ENCODE measurements at regions not wholly inside any gene's neighbourhood (a gene's known extent, or its start where the extent isn't known, plus 50 kb on each side); places are given as distances from the start of the nearest gene placed in this dataset.
A peak's percentile ranks its signal among the peaks of the same experiment; 100 is the strongest.

DNA sequence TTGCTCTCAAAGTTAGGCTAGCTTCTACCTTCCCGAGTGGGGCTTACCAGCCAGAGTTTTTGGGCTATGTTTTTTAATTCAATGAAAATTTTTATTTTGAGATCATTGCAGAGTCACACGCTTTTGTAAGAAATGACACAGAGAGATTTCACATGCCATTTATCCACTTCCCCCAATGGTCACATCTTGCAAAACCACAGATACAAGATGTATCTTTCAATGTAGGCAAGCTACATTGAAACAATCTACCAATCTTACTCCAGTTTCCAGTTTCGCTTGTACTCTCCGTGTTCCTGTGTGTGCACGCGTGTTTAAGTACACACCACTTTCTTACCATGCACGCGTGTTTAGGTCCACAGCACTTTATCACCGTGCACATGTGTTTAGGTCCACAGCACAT lies 89.4 kb upstream of the LEP start:
- DNase-seq (ENCODE audit: low spot score), result no peak
- no peak overlapping the region for H2BK120ac ChIP-seq (ENCODE audit: low read depth, low read length)
- H4K8ac ChIP-seq (ENCODE audit: low read depth, low read length), result no peak overlapping the region
- whole genome bisulfite sequencing, 2 donors (ENCODE audit: extremely low coverage in 2 of 2, insufficient read length in 2 of 2, insufficient replicate concordance in 1 of 2), result no CpG with 5 or more reads among the region's 9 CpGs
- H3K23ac ChIP-seq (ENCODE audit: low read depth, low read length, poor library complexity), result no peak overlapping the region
- H4K91ac ChIP-seq (ENCODE audit: low read depth, low read length, poor library complexity), result no peak overlapping the region
- H2BK12ac ChIP-seq (ENCODE audit: low read length), result no peak overlapping the region
- H3K4me3 ChIP-seq (ENCODE audit: low read length in 2 of 2), result no peak overlapping the region
- H3K4me1 ChIP-seq (ENCODE audit: control insufficient read depth in 2 of 2, insufficient read depth in 1 of 2, low read depth in 1 of 2, low read length in 2 of 2), result peaks cover 12 to 14% of the 10 kb centered on the region in 2 donors
- no peak overlapping the region for H3K4me2 ChIP-seq (ENCODE audit: insufficient read depth, low read length, poor library complexity, severe bottlenecking)
- no peaks in the 10 kb centered on the region for H3K79me1 ChIP-seq (ENCODE audit: low read depth, low read length)
- no peak overlapping the region for H2BK15ac ChIP-seq (ENCODE audit: low read length)
- H3K18ac ChIP-seq (ENCODE audit: low read length), result no peak overlapping the region
- H3K27ac ChIP-seq (replicated peaks; ENCODE audit: low read length), result no peak overlapping the region
- no peak overlapping the region for H2AFZ ChIP-seq (ENCODE audit: low read length)
- no peaks in the 10 kb centered on the region for H3K36me3 ChIP-seq (replicated peaks in 1 of 2; ENCODE audit: control insufficient read depth in 2 of 2, insufficient read depth in 2 of 2, low read length in 2 of 2)
- no peak overlapping the region for H3K14ac ChIP-seq (ENCODE audit: low read length)
- H3K4ac ChIP-seq (ENCODE audit: low read length), result no peak overlapping the region
- peaks cover 0 to 30% (median 2%) of the 10 kb centered on the region in 3 experiments for H3K27me3 ChIP-seq (ENCODE audit: control insufficient read depth in 3 of 3, insufficient read depth in 3 of 3, low read depth in 1 of 3, low read length in 3 of 3)
- H3K9ac ChIP-seq (ENCODE audit: low read depth, low read length, poor library complexity), result no peak overlapping the region
- no peaks in the 10 kb centered on the region for H3K9me3 ChIP-seq (replicated peaks in 1 of 2; ENCODE audit: control insufficient read depth in 2 of 2, insufficient read depth in 1 of 2, low read depth in 1 of 2, low read length in 2 of 2)
- no peak overlapping the region for H2BK5ac ChIP-seq (ENCODE audit: low read length)
- H2AK5ac ChIP-seq (ENCODE audit: low read depth, low read length), result no peak overlapping the region

- H3K36me3 ChIP-seq (replicated peaks in 1 of 2; ENCODE audit: control insufficient read depth in 2 of 2, insufficient read depth in 2 of 2, low read length in 2 of 2), result no peaks in the 10 kb centered on the region
- no peak overlapping the region for H2BK15ac ChIP-seq (ENCODE audit: low read length)
- no peak overlapping the region for H3K4ac ChIP-seq (ENCODE audit: low read length)
- peaks cover 0 to 41% (median 2%) of the 10 kb centered on the region in 3 experiments for H3K27me3 ChIP-seq (ENCODE audit: control insufficient read depth in 3 of 3, insufficient read depth in 3 of 3, low read depth in 1 of 3, low read length in 3 of 3)
- H3K4me3 ChIP-seq (ENCODE audit: low read length in 2 of 2), result no peak overlapping the region
- H3K27ac ChIP-seq (replicated peaks; ENCODE audit: low read length), result no peak overlapping the region
- H2BK120ac ChIP-seq (ENCODE audit: low read depth, low read length), result no peak overlapping the region
- H2BK12ac ChIP-seq (ENCODE audit: low read length), result no peak overlapping the region
- no peak overlapping the region for H2AK5ac ChIP-seq (ENCODE audit: low read depth, low read length)
- peak overlapping the region; percentile 31 for H3K23ac ChIP-seq (ENCODE audit: low read depth, low read length, poor library complexity)
- no CpG with 5 or more reads among the region's 6 CpGs for WGBS, 2 donors (ENCODE audit: extremely low coverage in 2 of 2, insufficient read length in 2 of 2, insufficient replicate concordance in 1 of 2)
- no peak overlapping the region for H2BK5ac ChIP-seq (ENCODE audit: low read length)
- no peak overlapping the region for H4K91ac ChIP-seq (ENCODE audit: low read depth, low read length, poor library complexity)
- DNase-seq (ENCODE audit: low spot score), result no peak
- no peak overlapping the region for H2AFZ ChIP-seq (ENCODE audit: low read length)
- H3K79me1 ChIP-seq (ENCODE audit: low read depth, low read length), result no peaks in the 10 kb centered on the region
- H3K14ac ChIP-seq (ENCODE audit: low read length), result no peak overlapping the region
- H3K9me3 ChIP-seq (replicated peaks in 1 of 2; ENCODE audit: control insufficient read depth in 2 of 2, insufficient read depth in 1 of 2, low read depth in 1 of 2, low read length in 2 of 2), result no peaks in the 10 kb centered on the region
- H4K8ac ChIP-seq (ENCODE audit: low read depth, low read length), result no peak overlapping the region
- H3K4me2 ChIP-seq (ENCODE audit: insufficient read depth, low read length, poor library complexity, severe bottlenecking), result no peak overlapping the region
- H3K18ac ChIP-seq (ENCODE audit: low read length), result no peak overlapping the region
- H3K9ac ChIP-seq (ENCODE audit: low read depth, low read length, poor library complexity), result no peak overlapping the region
- H3K4me1 ChIP-seq (ENCODE audit: control insufficient read depth in 2 of 2, insufficient read depth in 1 of 2, low read depth in 1 of 2, low read length in 2 of 2), result peaks cover 12 to 14% of the 10 kb centered on the region in 2 donors
Measured at GRCh38 chr7:128152721-128153120, 88.4 kb upstream of the LEP start.

DNA sequence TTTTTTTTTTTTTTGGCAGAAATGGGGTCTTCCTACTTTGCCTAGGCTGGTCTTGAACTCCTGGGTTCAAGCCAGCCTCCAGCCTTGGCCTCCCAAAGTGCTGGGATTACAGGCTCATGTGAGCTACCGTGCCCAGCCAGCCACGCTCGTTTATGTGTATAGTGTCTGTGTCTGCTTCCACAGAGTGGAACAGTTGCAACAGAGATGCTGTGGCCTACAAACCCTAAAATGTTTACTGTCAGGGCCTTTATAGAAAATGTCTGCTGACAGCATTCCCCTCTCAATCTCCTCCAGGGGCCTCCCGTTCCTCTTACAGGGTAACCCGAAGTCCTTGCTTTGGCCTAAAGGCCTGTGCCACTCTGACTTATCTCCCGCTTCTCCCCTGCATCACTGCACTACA lies 87.6 kb upstream of the LEP start:
- peaks cover 12 to 14% of the 10 kb centered on the region in 2 donors for H3K4me1 ChIP-seq (ENCODE audit: control insufficient read depth in 2 of 2, insufficient read depth in 1 of 2, low read depth in 1 of 2, low read length in 2 of 2)
- WGBS, 2 donors (ENCODE audit: extremely low coverage in 2 of 2, insufficient read length in 2 of 2, insufficient replicate concordance in 1 of 2), result no CpG with 5 or more reads among the region's 6 CpGs
- H4K91ac ChIP-seq (ENCODE audit: low read depth, low read length, poor library complexity), result no peak overlapping the region
- no peak overlapping the region for H2AFZ ChIP-seq (ENCODE audit: low read length)
- no peak overlapping the region for H2BK15ac ChIP-seq (ENCODE audit: low read length)
- H3K9me3 ChIP-seq (replicated peaks in 1 of 2; ENCODE audit: control insufficient read depth in 2 of 2, insufficient read depth in 1 of 2, low read depth in 1 of 2, low read length in 2 of 2), result no peaks in the 10 kb centered on the region
- no peaks in the 10 kb centered on the region for H3K36me3 ChIP-seq (replicated peaks in 1 of 2; ENCODE audit: control insufficient read depth in 2 of 2, insufficient read depth in 2 of 2, low read length in 2 of 2)
- H3K14ac ChIP-seq (ENCODE audit: low read length), result no peak overlapping the region
- H3K9ac ChIP-seq (ENCODE audit: low read depth, low read length, poor library complexity), result no peak overlapping the region
- H2BK12ac ChIP-seq (ENCODE audit: low read length), result no peak overlapping the region
- H3K18ac ChIP-seq (ENCODE audit: low read length), result no peak overlapping the region
- no peak for DNase-seq (ENCODE audit: low spot score)
- H2BK120ac ChIP-seq (ENCODE audit: low read depth, low read length), result no peak overlapping the region
- H3K23ac ChIP-seq (ENCODE audit: low read depth, low read length, poor library complexity), result no peak overlapping the region
- peaks cover 0 to 46% (median 2%) of the 10 kb centered on the region in 3 experiments for H3K27me3 ChIP-seq (ENCODE audit: control insufficient read depth in 3 of 3, insufficient read depth in 3 of 3, low read depth in 1 of 3, low read length in 3 of 3)
- no peak overlapping the region for H4K8ac ChIP-seq (ENCODE audit: low read depth, low read length)
- H2AK5ac ChIP-seq (ENCODE audit: low read depth, low read length), result no peak overlapping the region
- no peak overlapping the region for H3K4me2 ChIP-seq (ENCODE audit: insufficient read depth, low read length, poor library complexity, severe bottlenecking)
- H2BK5ac ChIP-seq (ENCODE audit: low read length), result no peak overlapping the region
- H3K4ac ChIP-seq (ENCODE audit: low read length), result no peak overlapping the region
- H3K4me3 ChIP-seq (ENCODE audit: low read length in 2 of 2), result no peak overlapping the region
- H3K79me1 ChIP-seq (ENCODE audit: low read depth, low read length), result no peaks in the 10 kb centered on the region
- H3K27ac ChIP-seq (replicated peaks; ENCODE audit: low read length), result no peak overlapping the region

GRCh38 chr7:128154504-128154903 lies 86.6 kb upstream of the LEP start:
- Histone ChIP-seq H2AFZ (ENCODE audit: low read length) (no peak overlapping the region), H3K36me3 (replicated peaks in 1 of 2; ENCODE audit: control insufficient read depth in 2 of 2, insufficient read depth in 2 of 2, low read length in 2 of 2) (no peaks in the 10 kb centered on the region), H3K4me1 (ENCODE audit: control insufficient read depth in 2 of 2, insufficient read depth in 1 of 2, low read depth in 1 of 2, low read length in 2 of 2) (peaks cover 12 to 14% of the 10 kb centered on the region in 2 donors), H3K23ac (ENCODE audit: low read depth, low read length, poor library complexity) (no peak overlapping the region), H3K4me3 (ENCODE audit: low read length in 2 of 2) (no peak overlapping the region), H3K27me3 (ENCODE audit: control insufficient read depth in 3 of 3, insufficient read depth in 3 of 3, low read depth in 1 of 3, low read length in 3 of 3) (peaks cover 0 to 52% (median 2%) of the 10 kb centered on the region in 3 experiments), H2BK120ac (ENCODE audit: low read depth, low read length) (no peak overlapping the region), H2AK5ac (ENCODE audit: low read depth, low read length) (no peak overlapping the region), H3K27ac (replicated peaks; ENCODE audit: low read length) (no peak overlapping the region), H3K79me1 (ENCODE audit: low read depth, low read length) (no peaks in the 10 kb centered on the region), H2BK12ac (ENCODE audit: low read length) (no peak overlapping the region), H3K4me2 (ENCODE audit: insufficient read depth, low read length, poor library complexity, severe bottlenecking) (no peak overlapping the region), H3K9ac (ENCODE audit: low read depth, low read length, poor library complexity) (no peak overlapping the region), H3K14ac (ENCODE audit: low read length) (no peak overlapping the region), H3K9me3 (replicated peaks in 1 of 2; ENCODE audit: control insufficient read depth in 2 of 2, insufficient read depth in 1 of 2, low read depth in 1 of 2, low read length in 2 of 2) (no peaks in the 10 kb centered on the region), H3K4ac (ENCODE audit: low read length) (no peak overlapping the region), H3K18ac (ENCODE audit: low read length) (no peak overlapping the region), H2BK15ac (ENCODE audit: low read length) (no peak overlapping the region), H2BK5ac (ENCODE audit: low read length) (no peak overlapping the region), H4K91ac (ENCODE audit: low read depth, low read length, poor library complexity) (no peak overlapping the region), H4K8ac (ENCODE audit: low read depth, low read length) (no peak overlapping the region)
- DNase-seq (ENCODE audit: low spot score), result no peak
- WGBS, 2 donors (ENCODE audit: extremely low coverage in 2 of 2, insufficient read length in 2 of 2, insufficient replicate concordance in 1 of 2), result no CpG with 5 or more reads among the region's 1 CpG
